HEK293 (cell line): ENCODE measurements at regions not wholly inside any gene's neighbourhood (a gene's known extent, or its start where the extent isn't known, plus 50 kb on each side); places are given as distances from the start of the nearest gene placed in this dataset.

Source experiments
- CTCF ChIA-PET: fragments of 350-600 bp; formaldehyde crosslinking; extraction: SDS; loops from one replicate; lab custom pipeline; 2021; ENCODE audit warnings: antibody characterized with exemption; lab: Yijun Ruan, JAX
- POLR2A ChIA-PET: fragments of 300-600 bp; formaldehyde crosslinking; extraction: SDS; loops from one replicate; lab custom pipeline; 2020; ENCODE audit warnings: antibody characterized with exemption, inconsistent platforms; lab: Yijun Ruan, JAX
- H3K27ac ChIP-seq: fragments of 200-500 bp; sonication (Bioruptor generic); 2 replicates; pipeline ENCODE4 v1.5.1; 2014; ENCODE audit warnings: low read depth, low read length, control low read depth, inconsistent platforms; ENCODE audit errors: extremely low read depth
- H3K36me3 ChIP-seq, 2 experiments: fragments of 200-500 bp in 1 of 2; sonication (Bioruptor generic) in 1 of 2; 1 replicate in 1 of 2; 2 replicates in 1 of 2; pipeline ENCODE4 v1.5.1; 2014 to 2017; ENCODE audit warnings: inconsistent platforms in 2 of 2, low read length in 2 of 2; ENCODE audit not compliant: control insufficient read depth in 2 of 2, insufficient read depth in 1 of 2
- H3K4me1 ChIP-seq: fragments of 200-500 bp; sonication (Bioruptor generic); 2 replicates; pipeline ENCODE4 v1.5.1; 2014; ENCODE audit warnings: mild to moderate bottlenecking, low read length, inconsistent platforms; ENCODE audit not compliant: control insufficient read depth, insufficient read depth
- H3K4me3 ChIP-seq: 2 replicates; pipeline ENCODE4 v1.5.1; 2011; ENCODE audit warnings: low read depth, mild to moderate bottlenecking, control low read depth, low read length, moderate library complexity
- H3K9me3 ChIP-seq: fragments of 200-500 bp; sonication (Bioruptor generic); 2 replicates; pipeline ENCODE4 v1.5.1; 2014; ENCODE audit warnings: low read depth, low read length, inconsistent platforms; ENCODE audit not compliant: control insufficient read depth, insufficient read depth
- BCL11A ChIP-seq: fragments of 450-650 bp; formaldehyde crosslinking; IDR thresholded peaks from 2 replicates; pipeline ENCODE4 v1.5.1; 2016; ENCODE audit warnings: low read depth, missing biosample characterization, missing genetic modification characterization
- GFI1B ChIP-seq: fragments of 450-650 bp; formaldehyde crosslinking; IDR thresholded peaks from 2 replicates; pipeline ENCODE4 v1.5.1; 2016; ENCODE audit warnings: missing biosample characterization, missing genetic modification characterization
- KLF9 ChIP-seq: fragments of 450-650 bp; formaldehyde crosslinking; IDR thresholded peaks from 2 replicates; pipeline ENCODE4 v1.5.1; 2016; ENCODE audit warnings: missing biosample characterization, missing genetic modification characterization, low read depth
- PRDM2 ChIP-seq: fragments of 450-650 bp; formaldehyde crosslinking; IDR thresholded peaks from 2 replicates; pipeline ENCODE4 v1.5.1; 2016; ENCODE audit warnings: missing biosample characterization, missing genetic modification characterization, borderline replicate concordance
- ZNF10 ChIP-seq: fragments of 450-650 bp; formaldehyde crosslinking; IDR thresholded peaks from 2 replicates; pipeline ENCODE4 v1.5.1; 2017; ENCODE audit warnings: missing biosample characterization, missing genetic modification characterization
- ZNF146 ChIP-seq: fragments of 450-650 bp; formaldehyde crosslinking; IDR thresholded peaks from 2 replicates; pipeline ENCODE4 v1.5.1; 2016; ENCODE audit warnings: missing biosample characterization, missing genetic modification characterization
- ZNF202 ChIP-seq: fragments of 450-650 bp; formaldehyde crosslinking; IDR thresholded peaks from 2 replicates; pipeline ENCODE4 v1.5.1; 2016; ENCODE audit warnings: missing biosample characterization, missing genetic modification characterization, borderline replicate concordance
- ZNF223 ChIP-seq: fragments of 450-650 bp; formaldehyde crosslinking; IDR thresholded peaks from 2 replicates; pipeline ENCODE4 v1.5.1; 2016; ENCODE audit warnings: missing biosample characterization, missing genetic modification characterization
- ZNF292 ChIP-seq: fragments of 450-650 bp; formaldehyde crosslinking; IDR thresholded peaks from 2 replicates; pipeline ENCODE4 v1.5.1; 2016; ENCODE audit warnings: low read depth, missing biosample characterization, missing genetic modification characterization, borderline replicate concordance
- ZNF324 ChIP-seq: fragments of 450-650 bp; formaldehyde crosslinking; IDR thresholded peaks from 2 replicates; pipeline ENCODE4 v1.5.1; 2016; ENCODE audit warnings: missing biosample characterization, missing genetic modification characterization
- ZNF335 ChIP-seq: fragments of 450-650 bp; formaldehyde crosslinking; conservative IDR thresholded peaks from 2 replicates; pipeline ENCODE4 v1.5.1; 2016; ENCODE audit warnings: missing biosample characterization, missing genetic modification characterization
- ZNF513 ChIP-seq: fragments of 450-650 bp; IDR thresholded peaks from 2 replicates; pipeline ENCODE4 v1.5.1; 2018; ENCODE audit warnings: missing biosample characterization, missing genetic modification characterization
- ZNF558 ChIP-seq: fragments of 450-650 bp; formaldehyde crosslinking; IDR thresholded peaks from 2 replicates; pipeline ENCODE4 v1.5.1; 2016; ENCODE audit warnings: missing biosample characterization, missing genetic modification characterization
- ZNF560 ChIP-seq: fragments of 450-650 bp; formaldehyde crosslinking; IDR thresholded peaks from 2 replicates; pipeline ENCODE4 v1.5.1; 2017; ENCODE audit warnings: missing biosample characterization, missing genetic modification characterization, borderline replicate concordance
- ZNF571 ChIP-seq: fragments of 450-650 bp; formaldehyde crosslinking; IDR thresholded peaks from 2 replicates; pipeline ENCODE4 v1.5.0; 2017; ENCODE audit warnings: missing biosample characterization, missing genetic modification characterization
- ZNF624 ChIP-seq: fragments of 450-650 bp; formaldehyde crosslinking; IDR thresholded peaks from 2 replicates; pipeline ENCODE4 v1.5.1; 2017; ENCODE audit warnings: missing biosample characterization, missing genetic modification characterization
- ZNF660 ChIP-seq: fragments of 450-650 bp; IDR thresholded peaks from 2 replicates; pipeline ENCODE4 v1.5.1; 2018; ENCODE audit warnings: missing biosample characterization, mild to moderate bottlenecking, missing genetic modification characterization
- ZNF837 ChIP-seq: fragments of 450-650 bp; formaldehyde crosslinking; IDR thresholded peaks from 2 replicates; pipeline ENCODE4 v1.5.1; 2016; ENCODE audit warnings: missing biosample characterization, missing genetic modification characterization
- ZSCAN4 ChIP-seq: fragments of 450-650 bp; formaldehyde crosslinking; IDR thresholded peaks from 2 replicates; pipeline ENCODE4 v1.5.1; 2017; ENCODE audit warnings: missing biosample characterization, missing genetic modification characterization
- ZSCAN5A ChIP-seq: fragments of 450-650 bp; formaldehyde crosslinking; IDR thresholded peaks from 2 replicates; pipeline ENCODE4 v1.5.1; 2016; ENCODE audit warnings: missing biosample characterization, missing genetic modification characterization

GRCh38 chr13:76609643-76610042 lies 276.6 kb downstream of the KCTD12 start:
- no peaks in the 10 kb centered on the region for H3K36me3 ChIP-seq
- no peaks in the 10 kb centered on the region for H3K4me1 ChIP-seq
- TF ChIP-seq ZNF624 (tag by site-specific recombination): no peak
- no peak for TF ChIP-seq ZNF560
- TF ChIP-seq GFI1B (tag by site-specific recombination): no peak
- TF ChIP-seq ZNF558 (tag by site-specific recombination): no peak
- TF ChIP-seq ZSCAN4 (tag by site-specific recombination): no peak
- TF ChIP-seq ZNF292 (tag by site-specific recombination): no peak
- no peak for TF ChIP-seq ZSCAN5A
- TF ChIP-seq PRDM2: no peak
- TF ChIP-seq BCL11A (tag by site-specific recombination): no peak
- no peak for TF ChIP-seq ZNF146 (tag by site-specific recombination)
- no peak for TF ChIP-seq ZNF660 (tag by site-specific recombination)
- TF ChIP-seq ZNF202 (tag by site-specific recombination): no peak
- no peak for TF ChIP-seq ZNF335 (tag by site-specific recombination)
- TF ChIP-seq KLF9 (tag by site-specific recombination): no peak
- no peak for TF ChIP-seq ZNF513 (tag by site-specific recombination)
- TF ChIP-seq ZNF10: no peak
- no peak for TF ChIP-seq ZNF223 (tag by site-specific recombination)
- no peak for TF ChIP-seq ZNF837 (tag by site-specific recombination)
- TF ChIP-seq ZNF324 (tag by site-specific recombination): no peak
- TF ChIP-seq ZNF571: no peak
- no peak overlapping the region for H3K27ac ChIP-seq
- no peaks in the 10 kb centered on the region for H3K9me3 ChIP-seq
- H3K4me3 ChIP-seq: no peak overlapping the region
- ChIA-PET CTCF (no interaction called here), POLR2A (no interaction called here)
